NT2/D1 (cell line): ENCODE measurements at regions not wholly inside any gene's neighbourhood (a gene's known extent, or its start where the extent isn't known, plus 50 kb on each side); places are given as distances from the start of the nearest gene placed in this dataset.

Source experiments
- SUZ12 ChIP-seq: IDR thresholded peaks from 2 replicates; pipeline ENCODE4 v1.6.1; 2011; ENCODE audit not compliant: insufficient read length, insufficient read depth; ENCODE audit errors: extremely low read depth
- YY1 ChIP-seq: IDR thresholded peaks from 2 replicates; pipeline ENCODE4 v1.6.1; 2011; ENCODE audit not compliant: insufficient read length, insufficient read depth
- ZNF274 ChIP-seq: IDR thresholded peaks from 2 replicates; pipeline ENCODE4 v1.6.1; 2011; ENCODE audit warnings: mild to moderate bottlenecking, low read depth, low read length

- TF ChIP-seq YY1: no peak
- no peak for TF ChIP-seq SUZ12
- TF ChIP-seq ZNF274: no peak
Measured at GRCh38 chr11:134509381-134510232, 97.6 kb upstream of the B3GAT1 start.
